K562 (cell line): ENCODE measurements at regions not wholly inside any gene's neighbourhood (a gene's known extent, or its start where the extent isn't known, plus 50 kb on each side); places are given as distances from the start of the nearest gene placed in this dataset.

Source experiments
- ATAC-seq: fragments of 200-7000 bp; cut with Tn5 transposase; 3 replicates; pipeline ENCODE4 v1.9.1; 2020; ENCODE audit warnings: moderate library complexity
- BruUV-seq: library from RNA; stranded (reverse); fragments of 400-500 nt; replicated peaks from 2 replicates; lab custom pipeline; 2021; lab: Mats Ljungman, UMichigan
- CTCF ChIA-PET: fragments of 300-600 bp; formaldehyde crosslinking; extraction: SDS; loops from one replicate; lab custom pipeline; 2021; ENCODE audit warnings: low intra/inter-chr PET ratio; lab: Yijun Ruan, JAX
- POLR2A ChIA-PET: fragments of 300-600, 350-650 bp; sonication (Branson Sonifier 250); formaldehyde crosslinking; extraction: SDS; loops from one replicate; lab custom pipeline; 2021; ENCODE audit warnings: antibody characterized with exemption, inconsistent platforms; lab: Yijun Ruan, JAX
- DNase-seq, 4 experiments: peaks; one replicate each; pipeline versions ENCODE4 v3.0.0 to v3.0.0-alpha.2; 2011 to 2018; ENCODE audit warnings: low spot score in 3 of 4, mixed read lengths in 3 of 4; ENCODE audit errors: extremely low read depth in 1 of 4
- FAIRE-seq: peaks from 2 replicates; lab custom pipeline; 2011; peaks lifted over from hg19 to GRCh38; lab: Jason Lieb, UNC
- H2AFZ ChIP-seq: 2 replicates; pipeline ENCODE4 v1.6.0; 2011; ENCODE audit warnings: low read depth, low read length, control low read depth, inconsistent platforms
- H3K27ac ChIP-seq: fragments of 200-600 bp; 3 replicates; pipeline ENCODE4 v1.8.0; 2011; ENCODE audit warnings: low read depth, mild to moderate bottlenecking, control low read depth, inconsistent platforms, low read length, moderate library complexity, mixed read lengths; ENCODE audit errors: extremely low read depth
- H3K27me3 ChIP-seq, 2 experiments: fragments of 300-600 bp in 1 of 2; 2 replicates in 1 of 2; 3 replicates in 1 of 2; pipeline versions ENCODE4 v1.6.0 to v1.8.0; 2011; ENCODE audit warnings: inconsistent platforms in 2 of 2, low read length in 2 of 2, mild to moderate bottlenecking in 1 of 2, mixed read lengths in 1 of 2, moderate library complexity in 1 of 2; ENCODE audit not compliant: control insufficient read depth in 2 of 2, insufficient read depth in 2 of 2
- H3K36me3 ChIP-seq: fragments of 300-600 bp; 3 replicates; pipeline ENCODE4 v1.8.0; 2011; ENCODE audit warnings: mild to moderate bottlenecking, low read length, inconsistent platforms; ENCODE audit not compliant: control insufficient read depth, insufficient read depth
- H3K4me1 ChIP-seq, 2 experiments: fragments of 200-600 bp in 1 of 2; replicated peaks in 1 of 2; 2 replicates in 1 of 2; 3 replicates in 1 of 2; pipeline versions ENCODE4 v1.5.1 to v1.8.0; 2011; ENCODE audit warnings: inconsistent platforms in 2 of 2, low read length in 2 of 2, mild to moderate bottlenecking in 1 of 2, mixed read lengths in 1 of 2, moderate library complexity in 1 of 2; ENCODE audit not compliant: control insufficient read depth in 2 of 2, insufficient read depth in 2 of 2
- H3K4me2 ChIP-seq: 2 replicates; pipeline ENCODE4 v1.6.1; 2011; ENCODE audit warnings: low read length, control low read depth, inconsistent platforms, mixed read lengths; ENCODE audit not compliant: insufficient read depth
- H3K4me3 ChIP-seq: fragments of 200-600 bp; sonication (generic), shearing (Covaris generic); 2 replicates; pipeline ENCODE4 v1.5.1; 2016; ENCODE audit warnings: control low read depth, inconsistent platforms
- H3K79me2 ChIP-seq: fragments of 200-600 bp; 3 replicates; pipeline ENCODE4 v1.8.0; 2011; ENCODE audit warnings: low read length, inconsistent platforms; ENCODE audit not compliant: control insufficient read depth, insufficient read depth
- H3K9ac ChIP-seq, 2 experiments: 2 replicates each; pipeline versions ENCODE4 v1.6.0 to v1.6.1; 2011; ENCODE audit warnings: low read depth in 2 of 2, low read length in 2 of 2, control low read depth in 1 of 2, inconsistent platforms in 1 of 2, mild to moderate bottlenecking in 1 of 2, mixed read lengths in 1 of 2; ENCODE audit not compliant: insufficient read depth in 1 of 2
- H3K9me1 ChIP-seq: one replicate; pipeline ENCODE4 v1.6.0; 2011; ENCODE audit warnings: inconsistent platforms, mild to moderate bottlenecking, low read length, moderate library complexity; ENCODE audit not compliant: control insufficient read depth, insufficient read depth
- H3K9me3 ChIP-seq: replicated peaks from 2 replicates; pipeline ENCODE4 v1.5.1; 2011; ENCODE audit warnings: low read depth, low read length, inconsistent platforms; ENCODE audit not compliant: control insufficient read depth, insufficient read depth
- H4K20me1 ChIP-seq: replicated peaks from 2 replicates; pipeline ENCODE4 v1.6.1; 2011; ENCODE audit warnings: low read length, inconsistent platforms, mixed read lengths; ENCODE audit not compliant: control insufficient read depth, insufficient read depth
- ARID1B ChIP-seq: fragments of 450-650 bp; IDR thresholded peaks from 2 replicates; pipeline ENCODE4 v1.6.1; 2016; ENCODE audit warnings: antibody characterized with exemption, mild to moderate bottlenecking, inconsistent platforms
- CTCF ChIP-seq, 3 experiments: IDR thresholded peaks in 2 of 3; conservative IDR thresholded peaks in 1 of 3; 2 replicates each; pipeline ENCODE4 v1.5.1; 2011 to 2012; ENCODE audit warnings: low read length in 3 of 3, mild to moderate bottlenecking in 3 of 3, control low read depth in 2 of 3, improper control_type of control experiment in 1 of 3, inconsistent platforms in 1 of 3, low read depth in 1 of 3, mixed read lengths in 1 of 3, moderate library complexity in 1 of 3; ENCODE audit not compliant: insufficient read depth in 2 of 3
- CTCFL ChIP-seq: IDR thresholded peaks from 2 replicates; pipeline ENCODE4 v1.6.1; 2011; ENCODE audit warnings: borderline replicate concordance, low read depth, mild to moderate bottlenecking, moderate library complexity, low read length; ENCODE audit not compliant: insufficient read depth, poor library complexity, severe bottlenecking
- DEAF1 ChIP-seq: fragments of 450-650 bp; formaldehyde crosslinking; IDR thresholded peaks from 2 replicates; pipeline ENCODE4 v1.4.0; 2020; ENCODE audit warnings: mild to moderate bottlenecking, moderate library complexity
- JUND ChIP-seq, 2 experiments: IDR thresholded peaks; 2 replicates in 1 of 2; 3 replicates in 1 of 2; pipeline ENCODE4 v1.6.1; 2011; ENCODE audit warnings: borderline replicate concordance in 2 of 2, low read depth in 2 of 2, low read length in 2 of 2, improper control_type of control experiment in 1 of 2, missing biosample characterization in 1 of 2, missing genetic modification characterization in 1 of 2, missing genetic modification reagents in 1 of 2
- NFIC ChIP-seq: fragments of 450-650 bp; IDR thresholded peaks from 2 replicates; pipeline ENCODE4 v1.6.1; 2017; ENCODE audit warnings: mild to moderate bottlenecking, inconsistent platforms
- PCBP2 ChIP-seq: fragments of 200-400 bp; formaldehyde crosslinking; IDR thresholded peaks from 2 replicates; pipeline ENCODE4 v1.6.1; 2018; ENCODE audit warnings: low read length, low read depth, mild to moderate bottlenecking, moderate library complexity; ENCODE audit not compliant: poor library complexity, severe bottlenecking
- RCOR1 ChIP-seq, 2 experiments: IDR thresholded peaks; 2 replicates each; pipeline ENCODE4 v1.6.1; 2012; ENCODE audit warnings: low read depth in 2 of 2, low read length in 2 of 2, borderline replicate concordance in 1 of 2, improper control_type of control experiment in 1 of 2
- SMC3 ChIP-seq: conservative IDR thresholded peaks from 2 replicates; pipeline ENCODE4 v1.6.1; 2011; ENCODE audit warnings: low read depth, low read length, improper control_type of control experiment; ENCODE audit not compliant: insufficient read depth
- ZNF57 ChIP-seq: fragments of 450-650 bp; formaldehyde crosslinking; IDR thresholded peaks from 2 replicates; pipeline ENCODE4 v1.4.0; 2020; ENCODE audit warnings: mild to moderate bottlenecking, moderate library complexity
- WGBS: fragments of 100-300 bp; shearing (Covaris generic); methylation state at CpG from one replicate; pipeline ENCODE4 v1.1.6; 2016; ENCODE audit warnings: low coverage, mixed read lengths; ENCODE audit not compliant: insufficient coverage; ENCODE audit errors: missing lambda C conversion rate; 5-methylcytosine and 5-hydroxymethylcytosine counted together
- in situ Hi-C: fragments of 300-500 bp; cut with MboI; formaldehyde crosslinking; loops from 4 replicates; pipeline ENCODE4 v1.15.0; 2018; ENCODE audit warnings: inconsistent platforms, mixed read lengths
- intact Hi-C: fragments of 100-400 bp; cut with micrococcal nuclease; formaldehyde crosslinking; loops from 2 replicates; pipeline ENCODE4 v1.14.2; 2022

- 1% methylated on average over 5 of the region's 5 CpGs for WGBS
- no peak overlapping the region for H2AFZ ChIP-seq
- no peak overlapping the region for H3K9ac ChIP-seq
- intact Hi-C loops: loop anchor here (1.0 to 2.0 kb wide), 2 partner anchors 313 to 451 kb away; no protein-coding TSS in a partner anchor
- H3K4me3 ChIP-seq: no peak overlapping the region
- no peaks in the 10 kb centered on the region for H3K4me1 ChIP-seq
- POLR2A ChIA-PET: interaction anchor here (0.6 to 1.0 kb wide), 3 partner anchors 19 to 107 kb away, joined by 3 read pairs; no protein-coding TSS in a partner anchor
- ATAC-seq: peak; percentile 96
- H3K4me2 ChIP-seq: no peak overlapping the region
- no peaks in the 10 kb centered on the region for H3K36me3 ChIP-seq
- no peaks in the 10 kb centered on the region for H3K9me3 ChIP-seq
- no peaks in the 10 kb centered on the region for H3K9me1 ChIP-seq
- CTCF ChIA-PET: interaction anchor here (0.6 to 2.5 kb wide), 4 partner anchors 91 to 452 kb away, joined by 3 to 16 read pairs (median 4); no protein-coding TSS in a partner anchor
- no peak overlapping the region for H3K27ac ChIP-seq
- in situ Hi-C loops: loop anchor here (5.0 to 10.0 kb wide), 3 partner anchors 96 to 451 kb away; no protein-coding TSS in a partner anchor
- FAIRE-seq: peak; percentile 96
- 0 out of 2 replicates have a peak, but pooled peaks cover 7% of the 10 kb centered on the region for H4K20me1 ChIP-seq
- no peaks in the 10 kb centered on the region for H3K79me2 ChIP-seq
- peak; percentile 78 to 88 (median 86) for DNase-seq
- BruUV-seq: no TSS peak
- peaks cover 16 to 39% of the 10 kb centered on the region in 2 experiments; a peak in 4 of 5 replicates for H3K27me3 ChIP-seq
- TF ChIP-seq RCOR1 (IDR thresholded peaks at IDR 0.05; ENCODE audit: borderline replicate concordance in 1 of 2, low read depth in 2 of 2, low read length in 2 of 2) (0 out of 4 replicates have a peak, but pooled peaks of 1 of the 2 experiments have one; percentile 9), ZNF57 (CRISPR knock-in tag) (no peak), SMC3 (peak; percentile 90), PCBP2 (no peak), CTCFL (peak; percentile 82), CTCF (IDR thresholded peaks at IDR 0.05 in 2 of 3, conservative IDR thresholded peaks at IDR 0.05 in 1 of 3; ENCODE audit: insufficient read depth in 2 of 3, low read depth in 1 of 3, low read length in 3 of 3) (peak; percentile 82 to 90 (median 89)), ARID1B (0 out of 2 replicates have a peak, but pooled peaks have one; percentile 16), JUND (IDR thresholded peaks at IDR 0.05; ENCODE audit: borderline replicate concordance, low read depth, low read length) (0 out of 2 replicates have a peak, but pooled peaks have one; percentile 11), JUND (tag; IDR thresholded peaks at IDR 0.05; ENCODE audit: borderline replicate concordance, low read depth, low read length) (no peak), DEAF1 (CRISPR knock-in tag) (0 out of 2 replicates have a peak, but pooled peaks have one; percentile 43), NFIC (0 out of 2 replicates have a peak, but pooled peaks have one; percentile 14)
Measured at GRCh38 chr7:98745722-98746318, 124.0 kb downstream of the TMEM130 start.
